ENCODE measurements at regions not wholly inside any gene's neighbourhood (a gene's known extent, or its start where the extent isn't known, plus 50 kb on each side); places are given as distances from the start of the nearest gene placed in this dataset.
A peak's percentile ranks its signal among the peaks of the same experiment; 100 is the strongest.

DNA sequence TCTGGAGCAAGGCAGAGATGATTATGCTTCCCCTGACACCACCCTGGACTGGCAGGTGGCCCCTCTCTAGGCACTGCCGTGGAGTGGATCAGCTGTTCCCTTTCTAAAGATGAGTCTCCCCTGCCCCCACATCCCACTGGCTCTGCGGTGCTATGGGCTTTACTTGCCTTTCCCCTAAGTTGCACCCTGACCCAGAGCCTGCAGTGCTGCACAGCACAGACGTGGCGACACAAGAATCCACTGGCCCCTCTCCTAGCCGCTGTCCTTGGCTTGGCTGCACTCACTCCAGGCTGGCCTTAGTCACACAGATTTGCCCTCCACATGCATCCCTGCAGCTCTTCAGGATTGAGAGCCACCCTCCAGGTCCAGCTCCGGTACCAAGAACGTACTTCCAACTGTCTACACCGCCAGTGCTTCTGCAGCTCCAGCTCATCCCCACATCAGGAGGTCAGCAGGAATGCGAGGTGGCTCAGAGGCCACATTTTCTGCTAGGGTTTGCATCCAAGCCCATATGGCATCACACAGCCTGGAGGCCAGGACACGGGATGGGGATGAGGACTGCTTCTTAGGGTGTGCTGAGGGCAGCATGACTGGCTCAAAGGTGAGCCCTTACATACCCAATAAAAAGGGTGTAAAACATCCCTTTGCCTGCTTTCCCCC is 82.4 kb upstream of the RASGRF1 start:
- Histone ChIP-seq H3K27me3 (ENCODE audit: control insufficient read depth, insufficient read depth, low read length) (no peaks in the 10 kb centered on the region), H3K36me3 (ENCODE audit: control insufficient read depth, insufficient read depth, low read length) (no peaks in the 10 kb centered on the region), H3K4me3 (ENCODE audit: low read depth, low read length) (no peak overlapping the region)
- TF ChIP-seq, protein P1, sequence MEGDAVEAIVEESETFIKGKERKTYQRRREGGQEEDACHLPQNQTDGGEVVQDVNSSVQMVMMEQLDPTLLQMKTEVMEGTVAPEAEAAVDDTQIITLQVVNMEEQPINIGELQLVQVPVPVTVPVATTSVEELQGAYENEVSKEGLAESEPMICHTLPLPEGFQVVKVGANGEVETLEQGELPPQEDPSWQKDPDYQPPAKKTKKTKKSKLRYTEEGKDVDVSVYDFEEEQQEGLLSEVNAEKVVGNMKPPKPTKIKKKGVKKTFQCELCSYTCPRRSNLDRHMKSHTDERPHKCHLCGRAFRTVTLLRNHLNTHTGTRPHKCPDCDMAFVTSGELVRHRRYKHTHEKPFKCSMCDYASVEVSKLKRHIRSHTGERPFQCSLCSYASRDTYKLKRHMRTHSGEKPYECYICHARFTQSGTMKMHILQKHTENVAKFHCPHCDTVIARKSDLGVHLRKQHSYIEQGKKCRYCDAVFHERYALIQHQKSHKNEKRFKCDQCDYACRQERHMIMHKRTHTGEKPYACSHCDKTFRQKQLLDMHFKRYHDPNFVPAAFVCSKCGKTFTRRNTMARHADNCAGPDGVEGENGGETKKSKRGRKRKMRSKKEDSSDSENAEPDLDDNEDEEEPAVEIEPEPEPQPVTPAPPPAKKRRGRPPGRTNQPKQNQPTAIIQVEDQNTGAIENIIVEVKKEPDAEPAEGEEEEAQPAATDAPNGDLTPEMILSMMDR (IDR thresholded peaks at IDR 0.05; ENCODE audit: insufficient read depth, low read length, poor library complexity, severe bottlenecking), result no peak
- no peak for DNase-seq (ENCODE audit: low read depth)

DNA sequence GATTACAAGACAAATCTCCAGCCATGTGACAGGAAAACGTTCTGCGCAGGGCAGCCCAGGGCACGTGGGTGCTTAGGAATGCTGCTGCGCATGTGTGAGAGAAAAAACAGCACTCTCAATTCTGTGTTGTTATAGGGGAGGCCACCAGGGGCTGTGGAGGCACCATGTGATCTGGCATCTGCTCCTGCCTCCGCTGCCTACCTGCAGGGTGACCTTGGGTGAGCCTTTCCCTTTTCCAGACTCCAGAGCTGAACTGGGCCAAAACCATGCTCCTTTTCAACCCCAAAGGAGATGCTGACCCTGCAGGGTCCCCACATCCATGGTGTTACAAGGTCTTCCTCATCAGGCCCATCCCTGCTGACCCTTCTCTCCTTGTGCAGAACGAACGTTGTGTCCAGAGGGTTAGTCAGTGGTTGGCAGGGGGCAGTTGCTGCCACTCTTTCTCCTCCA is 81.5 kb upstream of the RASGRF1 start:
- TF ChIP-seq, protein P1 (IDR thresholded peaks at IDR 0.05; ENCODE audit: insufficient read depth, low read length, poor library complexity, severe bottlenecking), result no peak
- no peaks in the 10 kb centered on the region for H3K27me3 ChIP-seq (ENCODE audit: control insufficient read depth, insufficient read depth, low read length)

DNA sequence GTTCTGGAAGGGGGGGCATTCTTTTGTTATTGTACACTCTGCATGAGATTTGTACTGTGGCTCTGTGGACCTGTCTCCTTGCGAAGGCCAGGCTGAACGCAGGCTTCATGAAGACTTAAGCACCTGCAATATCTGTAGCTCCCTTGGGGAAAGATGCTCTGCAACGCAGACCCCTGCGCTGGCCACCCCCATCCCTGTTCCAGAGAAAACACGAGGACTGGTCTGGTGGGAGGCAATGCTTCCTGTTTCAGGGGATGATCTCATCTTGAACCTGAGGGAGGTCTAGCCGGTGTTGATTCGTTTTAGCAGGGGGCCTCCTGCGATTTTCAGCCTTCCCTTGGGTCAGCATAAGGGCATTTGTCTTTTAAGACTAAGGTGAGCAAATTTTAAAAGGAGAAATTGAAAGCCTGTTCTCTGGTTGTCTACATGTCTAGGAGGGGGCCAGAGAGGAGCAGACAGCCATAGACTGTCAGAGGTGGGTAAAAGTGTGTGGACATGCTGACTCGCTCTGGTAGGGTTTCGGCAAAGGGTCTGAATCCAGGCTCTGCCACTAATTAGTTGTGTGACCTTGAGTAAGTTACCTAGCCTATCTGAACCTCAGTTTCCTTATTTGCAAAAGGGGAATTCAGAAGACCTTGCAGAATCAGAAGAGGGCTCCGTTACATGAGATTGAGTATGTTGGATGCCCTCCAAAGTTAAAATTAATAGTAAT is 80.9 kb upstream of the RASGRF1 start:
- H3K36me3 ChIP-seq (ENCODE audit: control insufficient read depth, insufficient read depth, low read length), result no peaks in the 10 kb centered on the region
- DNase-seq (ENCODE audit: low read depth), result no peak
- no peaks in the 10 kb centered on the region for H3K27me3 ChIP-seq (ENCODE audit: control insufficient read depth, insufficient read depth, low read length)
- no peak overlapping the region for H3K4me3 ChIP-seq (ENCODE audit: low read depth, low read length)
- TF ChIP-seq, protein P1 (IDR thresholded peaks at IDR 0.05; ENCODE audit: insufficient read depth, low read length, poor library complexity, severe bottlenecking), result no peak

More for the DNA sequence above, 81.5 kb upstream of the RASGRF1 start:
- DNase-seq (ENCODE audit: low read depth), result no peak
- Histone ChIP-seq H3K4me3 (ENCODE audit: low read depth, low read length) (no peak overlapping the region), H3K36me3 (ENCODE audit: control insufficient read depth, insufficient read depth, low read length) (no peaks in the 10 kb centered on the region)

DNA sequence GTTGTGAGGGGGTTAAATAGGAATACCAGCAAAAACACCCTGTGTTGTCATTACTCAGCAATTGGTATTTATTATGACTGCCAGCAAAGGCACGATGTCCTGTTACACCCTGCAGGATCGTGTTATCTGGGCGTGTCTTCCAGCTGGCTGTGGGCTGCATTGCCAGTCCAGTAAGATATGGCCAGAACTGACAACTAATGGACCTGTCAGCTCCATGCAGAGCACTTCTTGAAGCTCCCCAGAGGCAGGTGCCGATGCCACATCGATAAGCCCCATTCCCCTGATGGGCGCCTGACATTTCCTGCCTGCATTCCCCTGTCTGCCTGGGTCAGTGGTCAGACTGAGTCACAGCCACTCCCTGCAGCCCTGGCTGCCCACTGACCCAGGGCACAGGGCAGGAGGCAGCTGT is 79.7 kb upstream of the RASGRF1 start:
- H3K36me3 ChIP-seq (ENCODE audit: control insufficient read depth, insufficient read depth, low read length), result no peaks in the 10 kb centered on the region
- TF ChIP-seq, protein P1 (IDR thresholded peaks at IDR 0.05; ENCODE audit: insufficient read depth, low read length, poor library complexity, severe bottlenecking), result no peak
- DNase-seq (ENCODE audit: low read depth), result peak; percentile 35
- no peaks in the 10 kb centered on the region for H3K27me3 ChIP-seq (ENCODE audit: control insufficient read depth, insufficient read depth, low read length)
- no peak overlapping the region for H3K4me3 ChIP-seq (ENCODE audit: low read depth, low read length)

GRCh38 chr15:79169526-79170133 is 79.0 kb upstream of the RASGRF1 start:
- TF ChIP-seq, protein P1 (IDR thresholded peaks at IDR 0.05; ENCODE audit: insufficient read depth, low read length, poor library complexity, severe bottlenecking), result no peak
- no peaks in the 10 kb centered on the region for H3K36me3 ChIP-seq (ENCODE audit: control insufficient read depth, insufficient read depth, low read length)
- H3K4me3 ChIP-seq (ENCODE audit: low read depth, low read length), result no peak overlapping the region
- no peaks in the 10 kb centered on the region for H3K27me3 ChIP-seq (ENCODE audit: control insufficient read depth, insufficient read depth, low read length)
- DNase-seq (ENCODE audit: low read depth), result no peak

Measured in kidney epithelial cell (primary cell).